ENCODE measurements at regions not wholly inside any gene's neighbourhood (a gene's known extent, or its start where the extent isn't known, plus 50 kb on each side); places are given as distances from the start of the nearest gene placed in this dataset.

- TF ChIP-seq YY1 (IDR thresholded peaks at IDR 0.05; ENCODE audit: low read depth) (no peak), USF1 (IDR thresholded peaks at IDR 0.05) (no peak), TEAD4 (IDR thresholded peaks at IDR 0.05) (no peak), EGR1 (IDR thresholded peaks at IDR 0.05) (no peak), NFIC (IDR thresholded peaks at IDR 0.05) (no peak), TAF1 (IDR thresholded peaks at IDR 0.05; ENCODE audit: low read depth) (no peak), EP300 (IDR thresholded peaks at IDR 0.05; ENCODE audit: borderline replicate concordance) (no peak), REST (IDR thresholded peaks at IDR 0.05; ENCODE audit: low read depth) (no peak), ZBTB7A (IDR thresholded peaks at IDR 0.05; ENCODE audit: low read depth) (no peak), MAX (IDR thresholded peaks at IDR 0.05) (no peak), CEBPB (IDR thresholded peaks at IDR 0.05) (no peak)
These were observed 1101.9 kb downstream of the PRIM2 start for GRCh38 chr6:58419321-58419720.

Measured in Ishikawa (cell line).